GM12878 (cell line): ENCODE measurements at regions not wholly inside any gene's neighbourhood (a gene's known extent, or its start where the extent isn't known, plus 50 kb on each side); places are given as distances from the start of the nearest gene placed in this dataset.

Source experiments
- NFIC ChIP-seq: IDR thresholded peaks from 2 replicates; pipeline ENCODE4 v1.6.1; 2012; ENCODE audit warnings: low read depth, mild to moderate bottlenecking, inconsistent platforms, low read length, moderate library complexity
- POLR2AphosphoS5 ChIP-seq: IDR thresholded peaks from 2 replicates; pipeline ENCODE4 v1.6.1; 2011; ENCODE audit warnings: mild to moderate bottlenecking, low read length, inconsistent platforms

DNA sequence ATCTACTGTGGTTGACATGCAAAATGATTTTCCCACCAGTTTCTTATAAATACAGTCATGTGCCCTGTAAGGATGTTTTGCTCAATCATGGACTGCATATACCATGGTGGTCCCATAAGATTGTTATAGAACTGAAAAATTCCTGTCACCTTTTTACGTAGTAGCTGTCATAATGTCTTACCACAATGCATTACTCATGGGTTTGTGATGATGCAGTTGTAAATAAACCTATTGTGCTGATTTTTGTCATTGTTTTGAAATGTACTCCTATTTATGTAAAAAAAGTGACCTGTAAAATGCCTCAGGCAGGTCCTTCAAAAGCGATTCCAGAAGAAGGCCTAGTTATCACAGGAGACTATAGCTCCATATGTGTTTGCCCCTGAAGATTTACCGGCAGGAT is 695.4 kb upstream of the KIF2B start:
- TF ChIP-seq POLR2AphosphoS5 (no peak), NFIC (no peak)
